ENCODE measurements at regions not wholly inside any gene's neighbourhood (a gene's known extent, or its start where the extent isn't known, plus 50 kb on each side); places are given as distances from the start of the nearest gene placed in this dataset.

DNA sequence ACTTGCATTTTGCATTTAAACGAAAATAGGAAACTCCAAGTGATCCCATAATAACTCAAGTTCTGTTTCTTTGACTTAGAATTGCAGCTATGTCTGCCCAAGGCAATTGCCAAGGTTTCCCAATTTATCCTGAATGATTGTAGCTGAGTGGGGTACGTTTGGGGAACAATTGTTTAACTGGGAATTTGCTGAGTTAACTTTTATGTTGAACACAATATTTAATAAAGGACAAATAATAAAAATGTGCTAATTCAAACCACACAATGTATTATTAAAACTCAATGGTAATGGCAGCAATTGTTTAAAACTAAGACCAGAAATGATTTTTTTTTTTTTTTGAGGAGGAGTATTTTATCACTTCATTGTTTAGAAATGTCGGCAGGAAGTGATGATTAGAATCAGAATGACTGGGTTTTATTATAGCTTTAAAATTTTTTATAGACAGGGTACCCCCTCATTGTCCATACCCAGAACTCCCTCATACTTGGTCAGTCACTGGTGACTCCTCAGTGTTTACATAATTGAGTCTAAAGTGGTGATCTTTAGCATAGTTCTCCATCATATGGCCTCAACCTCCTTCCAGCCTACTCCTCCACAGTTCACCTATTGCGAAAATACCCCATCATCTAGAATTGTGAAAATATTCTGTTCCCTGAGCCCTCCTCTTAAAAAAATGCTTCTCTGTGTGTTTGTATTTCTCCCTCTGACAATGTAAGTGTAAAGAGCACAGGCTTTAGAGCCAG, 389.2 kb upstream of the CITED2 start:
- TF ChIP-seq EZH2 (IDR thresholded peaks at IDR 0.05; ENCODE audit: borderline replicate concordance, low read length) (no peak), CTCF (conservative IDR thresholded peaks at IDR 0.05 in 1 of 2, IDR thresholded peaks at IDR 0.05 in 1 of 2; ENCODE audit: extremely low read depth in 1 of 2, insufficient read depth in 1 of 2, low read depth in 1 of 2, low read length in 2 of 2) (no peak)

Data from mammary epithelial cell (primary cell).